IMR-90 (cell line): ENCODE measurements at regions not wholly inside any gene's neighbourhood (a gene's known extent, or its start where the extent isn't known, plus 50 kb on each side); places are given as distances from the start of the nearest gene placed in this dataset.

Experiments
- ATAC-seq: fragments of 200-7000 bp; cut with Tn5 transposase; 2 replicates; pipeline ENCODE4 v1.9.1; 2020; ENCODE audit warnings: low read depth, mild to moderate bottlenecking, moderate library complexity
- BruUV-seq: library from RNA; stranded (reverse); fragments of 400-500 nt; replicated peaks from 2 replicates; lab custom pipeline; 2021; lab: Mats Ljungman, UMichigan
- CTCF ChIA-PET: fragments of 300-600 bp; formaldehyde crosslinking; extraction: SDS; loops from one replicate; lab custom pipeline; 2021; ENCODE audit warnings: antibody characterized with exemption; lab: Yijun Ruan, JAX
- POLR2A ChIA-PET: fragments of 300-600 bp; sonication (Branson Sonifier 250); formaldehyde crosslinking; loops from one replicate; lab custom pipeline; 2022; ENCODE audit warnings: antibody characterized with exemption; ENCODE audit not compliant: unreplicated experiment; lab: Charles Lee
- DNase-seq: peaks from one replicate; pipeline ENCODE4 v3.0.0; 2013
- H2AFZ ChIP-seq: replicated peaks from 2 replicates; pipeline ENCODE3; 2013; ENCODE audit warnings: low read length, mild to moderate bottlenecking; ENCODE audit not compliant: poor library complexity
- H2AK5ac ChIP-seq: 2 replicates; pipeline ENCODE4 v1.6.1; 2013; ENCODE audit warnings: low read depth, low read length, inconsistent platforms
- H2AK9ac ChIP-seq: replicated peaks from 2 replicates; pipeline ENCODE3; 2013; ENCODE audit warnings: mild to moderate bottlenecking, low read depth, low read length, moderate library complexity; ENCODE audit not compliant: poor library complexity
- H2BK120ac ChIP-seq: 2 replicates; pipeline ENCODE4 v1.6.1; 2013; ENCODE audit warnings: low read depth, low read length, inconsistent platforms
- H2BK15ac ChIP-seq: 3 replicates; pipeline ENCODE4 v1.6.1; 2013; ENCODE audit warnings: low read depth, low read length, inconsistent platforms
- H2BK20ac ChIP-seq: 2 replicates; pipeline ENCODE4 v1.6.1; 2013; ENCODE audit warnings: low read depth, mild to moderate bottlenecking, inconsistent platforms, low read length, moderate library complexity
- H2BK5ac ChIP-seq: 2 replicates; pipeline ENCODE4 v1.6.1; 2013; ENCODE audit warnings: mild to moderate bottlenecking, low read depth, low read length, inconsistent platforms; ENCODE audit not compliant: poor library complexity, severe bottlenecking
- H3K14ac ChIP-seq: replicated peaks from 2 replicates; pipeline ENCODE4 v1.6.1; 2013; ENCODE audit warnings: low read depth, low read length, inconsistent platforms
- H3K18ac ChIP-seq: 2 replicates; pipeline ENCODE4 v1.6.1; 2013; ENCODE audit warnings: low read depth, low read length, control low read depth
- H3K23ac ChIP-seq: 2 replicates; pipeline ENCODE4 v1.6.1; 2013; ENCODE audit warnings: low read depth, low read length, inconsistent platforms
- H3K27ac ChIP-seq: 2 replicates; pipeline ENCODE4 v1.5.1; 2013; ENCODE audit warnings: mild to moderate bottlenecking, control low read depth, low read length; ENCODE audit not compliant: insufficient read depth
- H3K27me3 ChIP-seq: 2 replicates; pipeline ENCODE4 v1.6.1; 2013; ENCODE audit warnings: low read length; ENCODE audit not compliant: control insufficient read depth, insufficient read depth
- H3K36me3 ChIP-seq: 2 replicates; pipeline ENCODE4 v1.6.1; 2013; ENCODE audit warnings: low read length, mixed read lengths; ENCODE audit not compliant: control insufficient read depth, insufficient read depth
- H3K4ac ChIP-seq: 2 replicates; pipeline ENCODE4 v1.6.1; 2013; ENCODE audit warnings: low read depth, low read length, inconsistent platforms
- H3K4me1 ChIP-seq: 2 replicates; pipeline ENCODE4 v1.6.1; 2013; ENCODE audit warnings: low read length, mixed read lengths; ENCODE audit not compliant: control insufficient read depth, insufficient read depth
- H3K4me2 ChIP-seq: 2 replicates; pipeline ENCODE4 v1.6.1; 2013; ENCODE audit warnings: low read depth, mild to moderate bottlenecking, control low read depth, low read length, moderate library complexity
- H3K4me3 ChIP-seq: 2 replicates; pipeline ENCODE4 v1.5.1; 2013; ENCODE audit warnings: low read depth, mild to moderate bottlenecking, control low read depth, low read length, moderate library complexity; ENCODE audit not compliant: insufficient read depth
- H3K56ac ChIP-seq: 2 replicates; pipeline ENCODE4 v1.6.1; 2013; ENCODE audit warnings: low read length, inconsistent platforms; ENCODE audit not compliant: insufficient read depth; ENCODE audit errors: extremely low read depth
- H3K79me1 ChIP-seq, 2 experiments: 2 replicates each; pipeline ENCODE4 v1.6.1; 2013; ENCODE audit warnings: low read length in 2 of 2, inconsistent platforms in 1 of 2, low read depth in 1 of 2
- H3K9ac ChIP-seq: 2 replicates; pipeline ENCODE4 v1.6.1; 2013; ENCODE audit warnings: low read depth, low read length, control low read depth
- H3K9me1 ChIP-seq: 2 replicates; pipeline ENCODE4 v1.6.1; 2013; ENCODE audit warnings: low read length, inconsistent platforms; ENCODE audit not compliant: insufficient read depth
- H3K9me3 ChIP-seq: 2 replicates; pipeline ENCODE4 v1.6.1; 2013; ENCODE audit warnings: low read length; ENCODE audit not compliant: control insufficient read depth, insufficient read depth
- H4K20me1 ChIP-seq: 2 replicates; pipeline ENCODE4 v1.6.1; 2013; ENCODE audit warnings: low read length, inconsistent platforms; ENCODE audit not compliant: insufficient read depth
- H4K5ac ChIP-seq: 2 replicates; pipeline ENCODE4 v1.6.1; 2013; ENCODE audit warnings: mild to moderate bottlenecking, low read depth, low read length, control low read depth
- H4K8ac ChIP-seq, 2 experiments: 2 replicates each; pipeline ENCODE4 v1.6.1; 2013; ENCODE audit warnings: low read depth in 2 of 2, low read length in 2 of 2, control low read depth in 1 of 2, inconsistent platforms in 1 of 2
- H4K91ac ChIP-seq: 2 replicates; pipeline ENCODE4 v1.6.1; 2013; ENCODE audit warnings: low read depth, low read length, inconsistent platforms; ENCODE audit not compliant: insufficient read depth
- CTCF ChIP-seq: conservative IDR thresholded peaks from 2 replicates; pipeline ENCODE4 v1.5.1; 2012; ENCODE audit warnings: mild to moderate bottlenecking, low read depth, low read length, improper control_type of control experiment
- MAFK ChIP-seq: IDR thresholded peaks from 2 replicates; pipeline ENCODE4 v1.6.1; 2012; ENCODE audit warnings: low read depth, low read length, improper control_type of control experiment
- MXI1 ChIP-seq: IDR thresholded peaks from 2 replicates; pipeline ENCODE4 v1.6.1; 2012; ENCODE audit warnings: low read depth, mild to moderate bottlenecking, low read length, moderate library complexity, borderline replicate concordance
- RFX5 ChIP-seq: IDR thresholded peaks from 2 replicates; pipeline ENCODE4 v1.8.0; 2012; ENCODE audit warnings: low read depth, mild to moderate bottlenecking, low read length, moderate library complexity
- SMC3 ChIP-seq: fragments of 150-350 bp; IDR thresholded peaks from 2 replicates; pipeline ENCODE4 v1.6.1; 2016; ENCODE audit warnings: low read depth, mild to moderate bottlenecking, antibody characterized with exemption, low read length, moderate library complexity
- WGBS, 2 experiments: methylation state at CpG; one replicate each; pipeline versions ENCODE4 v1.1.5 to v1.1.7; 2013; ENCODE audit warnings: missing lambda C conversion rate in 2 of 2; ENCODE audit not compliant: insufficient read length in 1 of 2; ENCODE audit errors: extremely low coverage in 2 of 2; 5-methylcytosine and 5-hydroxymethylcytosine counted together
- dilution Hi-C: fragments of 300-500 bp; cut with HindIII; formaldehyde crosslinking; loops from one replicate; pipeline ENCODE4 v1.14.3; 2018; ENCODE audit warnings: low sequenced_read_pairs; ENCODE audit not compliant: unreplicated experiment
- in situ Hi-C: fragments of 300-500 bp; cut with MboI; formaldehyde crosslinking; loops from 3 replicates; pipeline ENCODE4 v1.14.3; 2019; ENCODE audit warnings: low sequenced_read_pairs, inconsistent platforms, mixed read lengths
- intact Hi-C: fragments of 100-400 bp; cut with micrococcal nuclease; formaldehyde crosslinking; loops from 2 replicates; pipeline ENCODE4 v1.10.0; 2022

- no peak overlapping the region for H3K9ac ChIP-seq
- no peak overlapping the region for H3K23ac ChIP-seq
- no peak overlapping the region for H2AK5ac ChIP-seq
- ATAC-seq (no peak), DNase-seq (no peak)
- no peak overlapping the region for H3K14ac ChIP-seq
- no peak overlapping the region for H2BK5ac ChIP-seq
- no peaks in the 10 kb centered on the region for H4K20me1 ChIP-seq
- ChIA-PET POLR2A (interaction anchor here (0.6 kb wide), 1 partner anchor 365 kb away, joined by 3 read pairs; no protein-coding TSS in a partner anchor), CTCF (no interaction called here)
- H3K4me3 ChIP-seq, result no peak overlapping the region
- no peak overlapping the region for H4K91ac ChIP-seq
- no peak overlapping the region for H2BK15ac ChIP-seq
- no peak for TF ChIP-seq SMC3
- no peak for TF ChIP-seq MXI1
- TF ChIP-seq RFX5, result no peak
- TF ChIP-seq MAFK, result no peak
- no peak for TF ChIP-seq CTCF
- no peak overlapping the region for H2BK20ac ChIP-seq
- H3K27ac ChIP-seq, result no peak overlapping the region
- no peaks in the 10 kb centered on the region for H3K9me1 ChIP-seq
- H2AFZ ChIP-seq, result no peak overlapping the region
- no peak overlapping the region for H4K5ac ChIP-seq
- H2AK9ac ChIP-seq, result no peak overlapping the region
- no peak overlapping the region for H3K4ac ChIP-seq
- dilution Hi-C loops, result no loop called here
- H2BK120ac ChIP-seq, result no peak overlapping the region
- H3K56ac ChIP-seq, result no peak overlapping the region
- H3K79me1 ChIP-seq, result no peaks in the 10 kb centered on the region
- H3K18ac ChIP-seq, result no peak overlapping the region
- no peaks in the 10 kb centered on the region for H3K27me3 ChIP-seq
- intact Hi-C loops, result no loop called here
- no peak overlapping the region for H4K8ac ChIP-seq
- H3K36me3 ChIP-seq, result no peaks in the 10 kb centered on the region
- H3K9me3 ChIP-seq, result no peaks in the 10 kb centered on the region
- no peak overlapping the region for H3K4me2 ChIP-seq
- no peaks in the 10 kb centered on the region for H3K4me1 ChIP-seq
- no TSS peak for BruUV-seq
- in situ Hi-C loops, result no loop called here
- WGBS, 2 experiments, result no CpG with 5 or more reads among the region's 3 CpGs
Measured at GRCh38 chr5:8234179-8234770, 365.3 kb downstream of the MTRR start.
